ENCODE measurements at regions not wholly inside any gene's neighbourhood (a gene's known extent, or its start where the extent isn't known, plus 50 kb on each side); places are given as distances from the start of the nearest gene placed in this dataset.

DNA sequence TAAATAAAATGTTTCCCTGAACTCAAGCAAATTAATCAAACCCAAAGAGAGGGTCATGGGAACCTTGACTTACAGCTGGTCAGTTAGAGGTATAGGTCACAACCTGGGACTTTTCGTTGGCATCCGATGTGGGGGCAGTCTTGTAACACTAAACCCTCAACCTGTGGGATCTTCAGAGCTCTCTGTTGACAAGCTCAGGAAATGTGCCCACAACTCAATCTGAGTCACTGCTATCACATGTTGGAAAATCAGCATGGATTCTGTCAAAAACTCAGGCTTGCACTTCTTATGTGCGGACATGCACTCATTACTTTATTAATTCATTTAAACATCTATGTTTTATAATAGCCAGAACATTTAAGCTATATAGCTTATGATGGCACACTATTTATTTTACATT, 424.6 kb upstream of the SORCS1 start:
- TF ChIP-seq, protein P1, sequence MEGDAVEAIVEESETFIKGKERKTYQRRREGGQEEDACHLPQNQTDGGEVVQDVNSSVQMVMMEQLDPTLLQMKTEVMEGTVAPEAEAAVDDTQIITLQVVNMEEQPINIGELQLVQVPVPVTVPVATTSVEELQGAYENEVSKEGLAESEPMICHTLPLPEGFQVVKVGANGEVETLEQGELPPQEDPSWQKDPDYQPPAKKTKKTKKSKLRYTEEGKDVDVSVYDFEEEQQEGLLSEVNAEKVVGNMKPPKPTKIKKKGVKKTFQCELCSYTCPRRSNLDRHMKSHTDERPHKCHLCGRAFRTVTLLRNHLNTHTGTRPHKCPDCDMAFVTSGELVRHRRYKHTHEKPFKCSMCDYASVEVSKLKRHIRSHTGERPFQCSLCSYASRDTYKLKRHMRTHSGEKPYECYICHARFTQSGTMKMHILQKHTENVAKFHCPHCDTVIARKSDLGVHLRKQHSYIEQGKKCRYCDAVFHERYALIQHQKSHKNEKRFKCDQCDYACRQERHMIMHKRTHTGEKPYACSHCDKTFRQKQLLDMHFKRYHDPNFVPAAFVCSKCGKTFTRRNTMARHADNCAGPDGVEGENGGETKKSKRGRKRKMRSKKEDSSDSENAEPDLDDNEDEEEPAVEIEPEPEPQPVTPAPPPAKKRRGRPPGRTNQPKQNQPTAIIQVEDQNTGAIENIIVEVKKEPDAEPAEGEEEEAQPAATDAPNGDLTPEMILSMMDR (IDR thresholded peaks at IDR 0.05; ENCODE audit: low read length) = no peak
- TF ChIP-seq EZH2 (IDR thresholded peaks at IDR 0.05; ENCODE audit: borderline replicate concordance, low read length) = no peak

Measured in OCI-LY1 (cell line).